NB4 (cell line): ENCODE measurements at regions not wholly inside any gene's neighbourhood (a gene's known extent, or its start where the extent isn't known, plus 50 kb on each side); places are given as distances from the start of the nearest gene placed in this dataset.

Experiments used
- DNase-seq: peaks from one replicate; pipeline ENCODE4 v3.0.0; 2010; ENCODE audit warnings: low read depth
- H3K4me3 ChIP-seq: one replicate; pipeline ENCODE4 v1.5.1; 2011; ENCODE audit warnings: mild to moderate bottlenecking, low read depth, low read length, moderate library complexity
- MYC ChIP-seq: IDR thresholded peaks from 2 replicates; pipeline ENCODE4 v1.6.1; 2011; ENCODE audit warnings: low read depth, low read length
- POLR2A ChIP-seq: IDR thresholded peaks from 2 replicates; pipeline ENCODE4 v1.6.1; 2011; ENCODE audit warnings: mild to moderate bottlenecking; ENCODE audit not compliant: insufficient read length; ENCODE audit errors: extremely low read depth
- TF ChIP-seq, protein P1 (sequence below): IDR thresholded peaks from 2 replicates; pipeline ENCODE4 v1.6.1; 2011; ENCODE audit warnings: low read depth, low read length
- TF ChIP-seq, protein P2 (sequence below): IDR thresholded peaks from one replicate; pipeline ENCODE4 v1.5.1; 2012; ENCODE audit warnings: low read depth, low read length

DNA sequence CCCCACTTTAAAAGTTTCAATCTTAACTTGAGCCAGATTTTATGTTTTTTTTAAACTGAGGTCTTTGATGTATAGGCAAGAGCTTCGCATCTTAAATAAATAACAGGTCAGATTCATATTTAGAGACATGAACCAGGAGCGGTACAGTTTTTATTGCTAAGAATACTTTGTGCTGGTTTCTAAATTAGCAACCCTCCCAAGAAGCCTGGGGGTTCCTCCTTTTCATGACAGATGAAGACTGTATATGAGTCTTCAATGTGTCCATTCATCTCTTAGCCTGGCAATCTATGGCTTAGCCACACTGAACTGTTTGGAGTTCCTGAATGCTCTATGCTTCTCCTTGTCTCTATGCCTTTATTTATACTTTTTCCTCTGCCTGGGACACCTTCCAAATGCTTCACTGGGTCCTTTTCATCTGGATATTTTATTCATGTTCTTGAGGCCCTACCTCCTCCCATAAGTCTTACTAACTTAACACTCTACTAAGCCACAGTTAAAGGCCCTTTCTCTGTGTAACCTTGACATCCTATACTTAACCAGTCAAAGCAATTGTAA lies 338.6 kb downstream of the INSC start:
- no peak for TF ChIP-seq POLR2A
- TF ChIP-seq, protein P1, sequence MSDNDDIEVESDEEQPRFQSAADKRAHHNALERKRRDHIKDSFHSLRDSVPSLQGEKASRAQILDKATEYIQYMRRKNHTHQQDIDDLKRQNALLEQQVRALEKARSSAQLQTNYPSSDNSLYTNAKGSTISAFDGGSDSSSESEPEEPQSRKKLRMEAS = no peak
- no peak for TF ChIP-seq MYC
- TF ChIP-seq, protein P2, sequence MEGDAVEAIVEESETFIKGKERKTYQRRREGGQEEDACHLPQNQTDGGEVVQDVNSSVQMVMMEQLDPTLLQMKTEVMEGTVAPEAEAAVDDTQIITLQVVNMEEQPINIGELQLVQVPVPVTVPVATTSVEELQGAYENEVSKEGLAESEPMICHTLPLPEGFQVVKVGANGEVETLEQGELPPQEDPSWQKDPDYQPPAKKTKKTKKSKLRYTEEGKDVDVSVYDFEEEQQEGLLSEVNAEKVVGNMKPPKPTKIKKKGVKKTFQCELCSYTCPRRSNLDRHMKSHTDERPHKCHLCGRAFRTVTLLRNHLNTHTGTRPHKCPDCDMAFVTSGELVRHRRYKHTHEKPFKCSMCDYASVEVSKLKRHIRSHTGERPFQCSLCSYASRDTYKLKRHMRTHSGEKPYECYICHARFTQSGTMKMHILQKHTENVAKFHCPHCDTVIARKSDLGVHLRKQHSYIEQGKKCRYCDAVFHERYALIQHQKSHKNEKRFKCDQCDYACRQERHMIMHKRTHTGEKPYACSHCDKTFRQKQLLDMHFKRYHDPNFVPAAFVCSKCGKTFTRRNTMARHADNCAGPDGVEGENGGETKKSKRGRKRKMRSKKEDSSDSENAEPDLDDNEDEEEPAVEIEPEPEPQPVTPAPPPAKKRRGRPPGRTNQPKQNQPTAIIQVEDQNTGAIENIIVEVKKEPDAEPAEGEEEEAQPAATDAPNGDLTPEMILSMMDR = no peak
- DNase-seq = no peak
- no peak overlapping the region for H3K4me3 ChIP-seq

DNA sequence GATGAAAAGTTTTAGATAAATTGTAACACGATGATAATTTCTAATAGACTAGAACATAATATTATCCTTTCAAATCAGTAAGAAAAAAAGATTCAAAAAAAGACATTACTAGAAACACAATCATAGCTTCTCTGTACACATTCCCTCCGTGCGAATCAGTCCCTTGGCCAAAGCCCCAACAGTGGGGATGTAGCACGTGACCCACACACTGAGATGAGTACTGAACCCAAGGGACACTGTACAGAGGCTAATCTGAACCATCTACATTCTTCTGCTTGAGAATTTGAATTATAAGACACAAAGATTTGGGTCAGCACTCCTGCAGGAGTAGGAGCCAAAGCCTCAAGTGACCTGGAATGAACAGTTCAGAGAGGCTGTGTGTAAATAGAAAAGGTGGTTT lies 353.7 kb downstream of the INSC start:
- H3K4me3 ChIP-seq = no peak overlapping the region
- DNase-seq = no peak
- TF ChIP-seq MYC = no peak
- TF ChIP-seq POLR2A = no peak
- TF ChIP-seq, protein P2 = no peak
- TF ChIP-seq, protein P1 = no peak

DNA sequence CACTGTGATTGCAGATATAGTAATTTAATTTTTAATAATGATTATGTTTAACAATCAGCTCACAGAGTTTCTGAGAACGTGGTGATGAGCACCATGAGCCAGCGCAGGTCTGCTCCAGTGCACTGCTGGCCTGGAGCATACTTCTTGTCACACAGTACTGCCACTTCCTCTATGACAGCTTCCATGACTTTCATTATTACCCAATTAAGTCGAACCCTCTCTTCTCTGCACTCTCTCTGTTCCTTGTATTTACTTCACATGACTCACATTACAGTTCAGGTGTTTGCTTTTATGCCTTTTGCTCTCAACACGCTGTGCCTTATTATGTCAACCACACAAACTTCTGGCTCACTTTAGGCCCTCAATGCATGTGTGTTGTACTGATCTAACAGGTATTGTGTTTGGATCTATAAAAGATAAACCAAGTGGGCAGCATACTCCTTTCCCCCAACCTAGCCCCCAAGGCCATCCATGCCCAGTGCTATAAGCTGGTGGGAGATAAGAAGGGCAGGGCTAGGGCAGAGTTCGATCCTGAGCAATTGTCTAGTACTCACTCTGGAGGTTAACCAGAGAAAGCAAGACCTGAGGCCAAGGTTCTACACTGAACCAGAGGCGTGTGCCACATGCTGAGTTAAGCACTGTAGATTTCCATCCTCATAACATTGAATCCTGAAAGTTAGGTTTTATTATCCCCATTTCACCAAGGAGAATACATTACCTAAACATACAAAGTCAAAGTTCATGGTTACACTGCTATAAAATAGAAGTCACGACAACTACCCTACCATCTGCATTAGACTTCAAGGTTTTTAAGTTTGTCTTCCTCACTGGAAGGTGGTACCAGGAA lies 356.5 kb downstream of the INSC start:
- H3K4me3 ChIP-seq = no peak overlapping the region
- TF ChIP-seq, protein P1 = no peak
- TF ChIP-seq, protein P2 = no peak
- TF ChIP-seq POLR2A = no peak
- no peak for TF ChIP-seq MYC
- DNase-seq = no peak

DNA sequence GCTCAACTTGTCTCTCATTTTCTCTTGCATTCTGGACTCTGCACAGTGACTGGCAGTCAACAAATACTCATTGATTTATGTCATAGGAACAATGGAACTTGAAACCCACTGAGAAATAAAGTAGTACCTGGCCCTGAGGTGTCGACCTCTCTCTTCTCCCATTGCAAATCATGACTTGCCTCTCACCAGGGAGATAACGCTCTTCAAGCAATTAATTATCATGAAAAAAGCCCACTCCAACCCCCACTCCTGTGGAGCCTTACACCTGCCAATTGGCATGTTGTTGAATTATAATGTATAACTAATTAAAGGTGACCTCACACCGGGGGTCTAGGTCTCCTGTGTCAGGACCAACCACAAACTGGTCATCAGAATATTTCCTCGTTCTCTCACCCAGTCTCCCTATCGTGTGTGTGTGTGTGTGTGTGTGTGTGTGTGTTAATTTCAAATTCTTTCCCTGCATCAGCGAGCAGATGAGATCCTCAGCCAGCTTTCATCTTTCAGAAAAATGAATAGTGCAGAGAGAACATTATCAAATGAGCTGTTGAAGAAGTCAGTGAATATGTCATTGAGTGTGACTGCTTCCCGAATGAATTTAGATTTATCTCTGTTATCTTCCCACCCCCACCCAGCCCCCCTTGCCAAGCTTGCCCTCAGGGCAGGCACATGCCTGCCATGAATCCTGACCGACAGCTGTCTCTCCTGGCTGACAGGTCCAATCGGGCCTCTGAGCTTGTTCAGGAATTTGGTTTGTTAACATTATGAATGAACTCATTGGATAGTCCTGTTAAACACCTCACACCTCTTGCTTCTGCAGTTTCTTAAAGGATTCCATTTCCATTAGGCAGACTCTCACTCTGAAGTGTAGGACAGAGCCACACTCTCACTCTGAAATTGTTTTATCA lies 357.4 kb downstream of the INSC start:
- no peak for DNase-seq
- H3K4me3 ChIP-seq = no peak overlapping the region
- TF ChIP-seq MYC = no peak
- TF ChIP-seq, protein P2 = no peak
- TF ChIP-seq POLR2A = no peak

DNA sequence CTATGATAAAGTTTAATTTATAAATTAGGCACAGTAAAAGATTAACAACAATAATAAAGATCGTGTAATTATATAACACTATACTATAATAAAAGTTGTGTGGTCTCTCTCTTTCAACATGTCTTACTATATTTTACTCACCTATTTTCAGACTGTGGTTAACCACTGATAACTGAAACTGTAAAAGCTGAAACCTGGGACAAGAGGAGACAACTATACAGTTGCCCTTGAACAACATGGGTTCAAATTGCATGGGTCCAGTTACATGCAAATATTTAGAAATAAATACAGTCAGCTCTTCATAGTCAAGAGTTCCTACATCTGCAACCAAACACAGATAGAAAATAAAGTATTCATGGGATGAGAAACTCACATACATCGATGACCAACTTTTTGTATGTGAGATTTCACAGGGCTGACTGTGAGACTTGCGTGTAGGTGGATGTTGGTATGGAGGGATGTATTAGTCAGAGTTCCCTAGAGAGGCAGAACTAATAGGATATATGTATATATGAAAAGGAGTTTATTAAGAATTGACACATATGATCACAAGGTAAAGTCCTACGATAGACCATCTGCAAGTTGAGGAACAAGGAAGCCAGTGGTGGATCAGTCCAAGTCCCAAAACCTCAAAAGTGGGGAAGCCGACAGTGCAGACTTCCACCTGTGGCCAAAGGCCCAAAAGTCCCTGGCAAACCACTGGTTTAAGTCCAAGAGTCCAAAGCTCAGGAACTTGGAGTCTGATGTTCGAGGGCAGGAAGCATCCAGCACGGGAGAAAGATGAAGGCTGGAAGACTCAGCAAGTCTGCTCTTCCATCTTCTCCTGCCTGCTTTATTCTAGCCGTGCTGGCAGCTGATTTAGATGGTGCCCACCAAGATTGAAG lies 359.5 kb downstream of the INSC start:
- DNase-seq = no peak
- H3K4me3 ChIP-seq = no peak overlapping the region
- TF ChIP-seq POLR2A = no peak
